ENCODE measurements at regions not wholly inside any gene's neighbourhood (a gene's known extent, or its start where the extent isn't known, plus 50 kb on each side); places are given as distances from the start of the nearest gene placed in this dataset.

DNA sequence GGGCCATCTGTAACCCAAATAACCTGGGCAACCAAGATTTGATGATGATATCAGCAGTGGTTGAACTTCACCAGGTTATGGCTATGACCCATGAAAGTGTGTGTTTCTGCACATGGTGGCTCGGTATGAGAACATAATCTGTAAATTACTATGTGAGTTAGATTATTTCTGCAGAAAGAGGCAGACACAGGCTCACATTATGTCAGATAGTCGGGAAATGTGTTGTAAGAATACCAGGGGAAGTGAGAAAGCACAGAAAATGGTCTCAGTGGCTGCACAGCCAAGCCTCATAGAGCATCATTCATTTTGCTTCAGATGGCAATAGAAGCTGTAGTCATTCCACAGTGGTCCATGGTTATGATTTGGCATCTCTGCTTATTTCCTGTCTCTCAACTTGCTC lies 63.0 kb upstream of the RBPJ start:
- Histone ChIP-seq H3K4me3 (ENCODE audit: low read depth, low read length, poor library complexity, severe bottlenecking) (no peak overlapping the region), H4K20me1 (ENCODE audit: insufficient read depth, low read length) (no peaks in the 10 kb centered on the region), H3K9me3 (ENCODE audit: low read length) (no peaks in the 10 kb centered on the region), H3K36me3 (ENCODE audit: insufficient read depth, low read length) (no peaks in the 10 kb centered on the region), H3K27ac (ENCODE audit: low read depth, low read length, poor library complexity, severe bottlenecking) (no peak overlapping the region), H3K79me2 (ENCODE audit: insufficient read depth, low read length) (no peaks in the 10 kb centered on the region), H3K4me2 (ENCODE audit: low read length) (no peak overlapping the region), H3K9me2 (ENCODE audit: low read depth, low read length) (no peaks in the 10 kb centered on the region), H3K27me3 (ENCODE audit: insufficient read depth, low read length) (no peaks in the 10 kb centered on the region), H3K9ac (ENCODE audit: low read length) (no peak overlapping the region), H3F3A (ENCODE audit: insufficient read depth, low read length) (no peaks in the 10 kb centered on the region), H3K4me1 (ENCODE audit: insufficient read depth, low read length, severe bottlenecking) (no peaks in the 10 kb centered on the region), H2AFZ (ENCODE audit: low read length) (no peak overlapping the region)
- TF ChIP-seq EZH2 (IDR thresholded peaks at IDR 0.05; ENCODE audit: borderline replicate concordance, low read length), result no peak
- TF ChIP-seq, protein P1, sequence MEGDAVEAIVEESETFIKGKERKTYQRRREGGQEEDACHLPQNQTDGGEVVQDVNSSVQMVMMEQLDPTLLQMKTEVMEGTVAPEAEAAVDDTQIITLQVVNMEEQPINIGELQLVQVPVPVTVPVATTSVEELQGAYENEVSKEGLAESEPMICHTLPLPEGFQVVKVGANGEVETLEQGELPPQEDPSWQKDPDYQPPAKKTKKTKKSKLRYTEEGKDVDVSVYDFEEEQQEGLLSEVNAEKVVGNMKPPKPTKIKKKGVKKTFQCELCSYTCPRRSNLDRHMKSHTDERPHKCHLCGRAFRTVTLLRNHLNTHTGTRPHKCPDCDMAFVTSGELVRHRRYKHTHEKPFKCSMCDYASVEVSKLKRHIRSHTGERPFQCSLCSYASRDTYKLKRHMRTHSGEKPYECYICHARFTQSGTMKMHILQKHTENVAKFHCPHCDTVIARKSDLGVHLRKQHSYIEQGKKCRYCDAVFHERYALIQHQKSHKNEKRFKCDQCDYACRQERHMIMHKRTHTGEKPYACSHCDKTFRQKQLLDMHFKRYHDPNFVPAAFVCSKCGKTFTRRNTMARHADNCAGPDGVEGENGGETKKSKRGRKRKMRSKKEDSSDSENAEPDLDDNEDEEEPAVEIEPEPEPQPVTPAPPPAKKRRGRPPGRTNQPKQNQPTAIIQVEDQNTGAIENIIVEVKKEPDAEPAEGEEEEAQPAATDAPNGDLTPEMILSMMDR (IDR thresholded peaks at IDR 0.05; ENCODE audit: low read length), result no peak

GRCh38 chr4:26260571-26260970 lies 60.2 kb upstream of the RBPJ start:
- no peaks in the 10 kb centered on the region for H3K36me3 ChIP-seq (ENCODE audit: insufficient read depth, low read length)
- H3K9ac ChIP-seq (ENCODE audit: low read length), result no peak overlapping the region
- no peaks in the 10 kb centered on the region for H3K79me2 ChIP-seq (ENCODE audit: insufficient read depth, low read length)
- H3K27ac ChIP-seq (ENCODE audit: low read depth, low read length, poor library complexity, severe bottlenecking), result no peak overlapping the region
- H4K20me1 ChIP-seq (ENCODE audit: insufficient read depth, low read length), result no peaks in the 10 kb centered on the region
- H2AFZ ChIP-seq (ENCODE audit: low read length), result no peak overlapping the region
- no peaks in the 10 kb centered on the region for H3K9me3 ChIP-seq (ENCODE audit: low read length)
- H3F3A ChIP-seq (ENCODE audit: insufficient read depth, low read length), result no peaks in the 10 kb centered on the region
- H3K4me2 ChIP-seq (ENCODE audit: low read length), result no peak overlapping the region
- no peaks in the 10 kb centered on the region for H3K9me2 ChIP-seq (ENCODE audit: low read depth, low read length)
- H3K27me3 ChIP-seq (ENCODE audit: insufficient read depth, low read length), result no peaks in the 10 kb centered on the region
- H3K4me3 ChIP-seq (ENCODE audit: low read depth, low read length, poor library complexity, severe bottlenecking), result no peak overlapping the region
- TF ChIP-seq EZH2 (IDR thresholded peaks at IDR 0.05; ENCODE audit: borderline replicate concordance, low read length), result no peak
- TF ChIP-seq, protein P1 (IDR thresholded peaks at IDR 0.05; ENCODE audit: low read length), result no peak
- H3K4me1 ChIP-seq (ENCODE audit: insufficient read depth, low read length, severe bottlenecking), result no peaks in the 10 kb centered on the region

- Histone ChIP-seq H3K4me2 (ENCODE audit: low read length) (no peak overlapping the region), H3K4me3 (ENCODE audit: low read depth, low read length, poor library complexity, severe bottlenecking) (no peak overlapping the region), H3F3A (ENCODE audit: insufficient read depth, low read length) (no peaks in the 10 kb centered on the region), H3K4me1 (ENCODE audit: insufficient read depth, low read length, severe bottlenecking) (no peaks in the 10 kb centered on the region), H3K9me2 (ENCODE audit: low read depth, low read length) (no peaks in the 10 kb centered on the region), H2AFZ (ENCODE audit: low read length) (no peak overlapping the region), H3K27me3 (ENCODE audit: insufficient read depth, low read length) (no peaks in the 10 kb centered on the region), H3K79me2 (ENCODE audit: insufficient read depth, low read length) (no peaks in the 10 kb centered on the region), H3K9me3 (ENCODE audit: low read length) (no peaks in the 10 kb centered on the region), H3K9ac (ENCODE audit: low read length) (no peak overlapping the region), H3K36me3 (ENCODE audit: insufficient read depth, low read length) (no peaks in the 10 kb centered on the region), H4K20me1 (ENCODE audit: insufficient read depth, low read length) (no peaks in the 10 kb centered on the region), H3K27ac (ENCODE audit: low read depth, low read length, poor library complexity, severe bottlenecking) (no peak overlapping the region)
- TF ChIP-seq, protein P1 (IDR thresholded peaks at IDR 0.05; ENCODE audit: low read length), result no peak
- no peak for TF ChIP-seq EZH2 (IDR thresholded peaks at IDR 0.05; ENCODE audit: borderline replicate concordance, low read length)
Measured at GRCh38 chr4:26261405-26261804, 59.4 kb upstream of the RBPJ start.

Data from OCI-LY1 (cell line).